Type B pancreatic cell (in vitro differentiated cells): ENCODE measurements at regions not wholly inside any gene's neighbourhood (a gene's known extent, or its start where the extent isn't known, plus 50 kb on each side); places are given as distances from the start of the nearest gene placed in this dataset.

Experiments
- DNase-seq: peaks from one replicate; pipeline ENCODE4 v3.0.0; 2021; ENCODE audit warnings: mixed read lengths; ENCODE audit not compliant: unreplicated experiment; ENCODE audit errors: extremely low spot score
- H3K27ac Mint-ChIP-seq: 2 replicates; pipeline ENCODE4 v1.8.0; 2021; ENCODE audit warnings: mild to moderate bottlenecking, mixed read lengths
- H3K27me3 Mint-ChIP-seq: 2 replicates; pipeline ENCODE4 v1.8.0; 2021; ENCODE audit warnings: mixed read lengths
- H3K36me3 Mint-ChIP-seq: 2 replicates; pipeline ENCODE4 v1.8.0; 2021; ENCODE audit warnings: mixed read lengths
- H3K4me1 Mint-ChIP-seq: one replicate; pipeline ENCODE4 v1.8.0; 2021; ENCODE audit warnings: mixed read lengths; ENCODE audit not compliant: unreplicated experiment
- H3K4me3 Mint-ChIP-seq: 2 replicates; pipeline ENCODE4 v1.8.0; 2021; ENCODE audit warnings: mild to moderate bottlenecking, mixed read lengths
- H3K9me3 Mint-ChIP-seq: 2 replicates; pipeline ENCODE4 v1.8.0; 2021; ENCODE audit warnings: mixed read lengths
- CTCF ChIP-seq: fragments of 200-600 bp; sonication (generic); conservative IDR thresholded peaks from 2 replicates; pipeline ENCODE4 v1.5.0; 2021; ENCODE audit warnings: antibody characterized with exemption, mild to moderate bottlenecking

- Mint-ChIP-seq H3K27me3 (peaks cover 9% of the 10 kb centered on the region), H3K27ac (no peak overlapping the region), H3K4me3 (no peak overlapping the region), H3K36me3 (no peaks in the 10 kb centered on the region), H3K9me3 (no peaks in the 10 kb centered on the region), H3K4me1 (no peaks in the 10 kb centered on the region)
- TF ChIP-seq CTCF, result no peak
- no peak for DNase-seq
These were observed 51.8 kb upstream of the LINGO1 start for GRCh38 chr15:77684341-77685081.

GRCh38 chr15:77682564-77682963 lies 49.9 kb upstream of the LINGO1 start:
- no peak overlapping the region for H3K4me3 Mint-ChIP-seq
- no peaks in the 10 kb centered on the region for H3K4me1 Mint-ChIP-seq
- no peaks in the 10 kb centered on the region for H3K9me3 Mint-ChIP-seq
- H3K27me3 Mint-ChIP-seq, result peaks cover 9% of the 10 kb centered on the region
- H3K27ac Mint-ChIP-seq, result no peak overlapping the region
- no peak for TF ChIP-seq CTCF
- no peak for DNase-seq
- no peaks in the 10 kb centered on the region for H3K36me3 Mint-ChIP-seq
